ENCODE measurements at regions not wholly inside any gene's neighbourhood (a gene's known extent, or its start where the extent isn't known, plus 50 kb on each side); places are given as distances from the start of the nearest gene placed in this dataset.

- no peak for TF ChIP-seq CTCF (IDR thresholded peaks at IDR 0.05)
- H3K27me3 Mint-ChIP-seq (ENCODE audit: unreplicated experiment), result no peaks in the 10 kb centered on the region
- H3K9me3 Mint-ChIP-seq (ENCODE audit: unreplicated experiment), result peaks cover 13% of the 10 kb centered on the region
- no peaks in the 10 kb centered on the region for H3K4me1 Mint-ChIP-seq (ENCODE audit: unreplicated experiment)
- H3K4me3 Mint-ChIP-seq (ENCODE audit: unreplicated experiment), result no peak overlapping the region
- no peaks in the 10 kb centered on the region for H3K36me3 Mint-ChIP-seq (ENCODE audit: unreplicated experiment)
- no peak for DNase-seq (ENCODE audit: extremely low spot score, unreplicated experiment)
- no peak overlapping the region for H3K27ac Mint-ChIP-seq (ENCODE audit: unreplicated experiment)
Measured at GRCh38 chr12:97209997-97210396, 252.6 kb upstream of the RMST start.

- DNase-seq (ENCODE audit: extremely low spot score, unreplicated experiment), result no peak
- Mint-ChIP-seq H3K27me3 (ENCODE audit: unreplicated experiment) (no peaks in the 10 kb centered on the region), H3K27ac (ENCODE audit: unreplicated experiment) (no peak overlapping the region), H3K36me3 (ENCODE audit: unreplicated experiment) (no peaks in the 10 kb centered on the region), H3K4me3 (ENCODE audit: unreplicated experiment) (no peak overlapping the region), H3K9me3 (ENCODE audit: unreplicated experiment) (peaks cover 17% of the 10 kb centered on the region), H3K4me1 (ENCODE audit: unreplicated experiment) (no peaks in the 10 kb centered on the region)
- TF ChIP-seq CTCF (IDR thresholded peaks at IDR 0.05), result no peak
Measured at GRCh38 chr12:97211416-97211930, 251.1 kb upstream of the RMST start.

GRCh38 chr12:97216848-97217247 is 245.8 kb upstream of the RMST start:
- no peaks in the 10 kb centered on the region for H3K4me1 Mint-ChIP-seq (ENCODE audit: unreplicated experiment)
- DNase-seq (ENCODE audit: extremely low spot score, unreplicated experiment), result no peak
- H3K27me3 Mint-ChIP-seq (ENCODE audit: unreplicated experiment), result no peaks in the 10 kb centered on the region

GRCh38 chr12:97222391-97222790 is 240.2 kb upstream of the RMST start:
- TF ChIP-seq CTCF (IDR thresholded peaks at IDR 0.05), result no peak

More at GRCh38 chr12:97216848-97217247, 245.8 kb upstream of the RMST start:
- H3K4me3 Mint-ChIP-seq (ENCODE audit: unreplicated experiment), result no peak overlapping the region
- no peak overlapping the region for H3K27ac Mint-ChIP-seq (ENCODE audit: unreplicated experiment)
- H3K9me3 Mint-ChIP-seq (ENCODE audit: unreplicated experiment), result peaks cover 8% of the 10 kb centered on the region
- no peak for TF ChIP-seq CTCF (IDR thresholded peaks at IDR 0.05)
- H3K36me3 Mint-ChIP-seq (ENCODE audit: unreplicated experiment), result no peaks in the 10 kb centered on the region

GRCh38 chr12:97223419-97223818 is 239.2 kb upstream of the RMST start:
- Mint-ChIP-seq H3K4me1 (ENCODE audit: unreplicated experiment) (no peaks in the 10 kb centered on the region), H3K36me3 (ENCODE audit: unreplicated experiment) (no peaks in the 10 kb centered on the region), H3K27me3 (ENCODE audit: unreplicated experiment) (no peaks in the 10 kb centered on the region), H3K9me3 (ENCODE audit: unreplicated experiment) (peaks cover 21% of the 10 kb centered on the region), H3K4me3 (ENCODE audit: unreplicated experiment) (no peak overlapping the region), H3K27ac (ENCODE audit: unreplicated experiment) (no peak overlapping the region)
- DNase-seq (ENCODE audit: extremely low spot score, unreplicated experiment), result no peak
- no peak for TF ChIP-seq CTCF (IDR thresholded peaks at IDR 0.05)

More at GRCh38 chr12:97222391-97222790, 240.2 kb upstream of the RMST start:
- no peak overlapping the region for H3K4me3 Mint-ChIP-seq (ENCODE audit: unreplicated experiment)
- DNase-seq (ENCODE audit: extremely low spot score, unreplicated experiment), result no peak
- H3K27ac Mint-ChIP-seq (ENCODE audit: unreplicated experiment), result no peak overlapping the region
- no peaks in the 10 kb centered on the region for H3K4me1 Mint-ChIP-seq (ENCODE audit: unreplicated experiment)
- H3K9me3 Mint-ChIP-seq (ENCODE audit: unreplicated experiment), result peaks cover 19% of the 10 kb centered on the region
- H3K27me3 Mint-ChIP-seq (ENCODE audit: unreplicated experiment), result no peaks in the 10 kb centered on the region
- no peaks in the 10 kb centered on the region for H3K36me3 Mint-ChIP-seq (ENCODE audit: unreplicated experiment)
